Activated CD4-positive, alpha-beta T cell treated with anti-CD3 and anti-CD28 coated beads, Interleukin-2, amount 10 ng/mL, durations not matched to agents 24 days and 14 days (primary cell): ENCODE measurements at regions not wholly inside any gene's neighbourhood (a gene's known extent, or its start where the extent isn't known, plus 50 kb on each side); places are given as distances from the start of the nearest gene placed in this dataset.

Source experiments
- DNase-seq: peaks from one replicate; pipeline ENCODE4 v3.0.0; 2022
- H3K27ac Mint-ChIP-seq: one replicate; pipeline ENCODE4 v1.8.0; 2022; ENCODE audit warnings: mild to moderate bottlenecking, mixed read lengths
- H3K27me3 Mint-ChIP-seq: one replicate; pipeline ENCODE4 v1.8.0; 2022; ENCODE audit warnings: mixed read lengths
- H3K36me3 Mint-ChIP-seq: one replicate; pipeline ENCODE4 v1.8.0; 2022; ENCODE audit warnings: low read depth, mild to moderate bottlenecking, mixed read lengths
- H3K4me1 Mint-ChIP-seq: one replicate; pipeline ENCODE4 v1.8.0; 2021; ENCODE audit warnings: mixed read lengths
- H3K4me3 Mint-ChIP-seq: one replicate; pipeline ENCODE4 v1.8.0; 2022; ENCODE audit warnings: mild to moderate bottlenecking, moderate library complexity, mixed read lengths
- H3K9me3 Mint-ChIP-seq: one replicate; pipeline ENCODE4 v1.8.0; 2021; ENCODE audit warnings: mixed read lengths
- intact Hi-C: fragments of 100-400 bp; cut with micrococcal nuclease; formaldehyde crosslinking; loops from one replicate; pipeline ENCODE4 v1.15.1; 2023

GRCh38 chr2:62292190-62292589 is 96.3 kb downstream of the B3GNT2 start:
- no peak overlapping the region for H3K4me3 Mint-ChIP-seq
- H3K27me3 Mint-ChIP-seq, result peaks cover 5% of the 10 kb centered on the region
- intact Hi-C loops, result no loop called here
- no peak for DNase-seq
- H3K27ac Mint-ChIP-seq, result no peak overlapping the region
- H3K9me3 Mint-ChIP-seq, result peaks cover 3% of the 10 kb centered on the region
- H3K4me1 Mint-ChIP-seq, result peaks cover 5% of the 10 kb centered on the region
- H3K36me3 Mint-ChIP-seq, result peaks cover 1% of the 10 kb centered on the region

GRCh38 chr2:62291517-62292137 is 95.7 kb downstream of the B3GNT2 start:
- intact Hi-C loops, result no loop called here
- no peak overlapping the region for H3K4me3 Mint-ChIP-seq
- DNase-seq, result no peak
- H3K27ac Mint-ChIP-seq, result no peak overlapping the region
- peaks cover 3% of the 10 kb centered on the region for H3K9me3 Mint-ChIP-seq
- peaks cover 5% of the 10 kb centered on the region for H3K4me1 Mint-ChIP-seq
- H3K27me3 Mint-ChIP-seq, result peaks cover 5% of the 10 kb centered on the region
- peaks cover 1% of the 10 kb centered on the region for H3K36me3 Mint-ChIP-seq

- intact Hi-C loops, result no loop called here
- Mint-ChIP-seq H3K4me1 (peaks cover 5% of the 10 kb centered on the region), H3K4me3 (no peak overlapping the region), H3K36me3 (peaks cover 1% of the 10 kb centered on the region), H3K27me3 (peaks cover 2% of the 10 kb centered on the region), H3K9me3 (peaks cover 5% of the 10 kb centered on the region), H3K27ac (no peak overlapping the region)
- no peak for DNase-seq
These were observed 95.1 kb downstream of the B3GNT2 start for GRCh38 chr2:62291052-62291451.

GRCh38 chr2:62287899-62288880 is 92.3 kb downstream of the B3GNT2 start:
- intact Hi-C loops, result no loop called here

GRCh38 chr2:62287282-62287681 is 91.4 kb downstream of the B3GNT2 start:
- DNase-seq, result no peak
- intact Hi-C loops, result no loop called here
- Mint-ChIP-seq H3K27me3 (peaks cover 4% of the 10 kb centered on the region), H3K27ac (no peak overlapping the region), H3K4me3 (no peak overlapping the region), H3K36me3 (peaks cover 1% of the 10 kb centered on the region), H3K4me1 (peaks cover 3% of the 10 kb centered on the region), H3K9me3 (peaks cover 21% of the 10 kb centered on the region)

More at GRCh38 chr2:62287899-62288880, 92.3 kb downstream of the B3GNT2 start:
- H3K27me3 Mint-ChIP-seq, result no peaks in the 10 kb centered on the region
- H3K4me3 Mint-ChIP-seq, result no peak overlapping the region
- H3K36me3 Mint-ChIP-seq, result peaks cover 1% of the 10 kb centered on the region
- peaks cover 14% of the 10 kb centered on the region for H3K9me3 Mint-ChIP-seq
- DNase-seq, result no peak
- peaks cover 3% of the 10 kb centered on the region for H3K4me1 Mint-ChIP-seq
- H3K27ac Mint-ChIP-seq, result no peak overlapping the region

GRCh38 chr2:62286089-62286785 is 90.3 kb downstream of the B3GNT2 start:
- Mint-ChIP-seq H3K4me1 (peaks cover 3% of the 10 kb centered on the region), H3K27ac (no peak overlapping the region), H3K4me3 (no peak overlapping the region), H3K27me3 (peaks cover 5% of the 10 kb centered on the region), H3K36me3 (peaks cover 1% of the 10 kb centered on the region), H3K9me3 (peaks cover 21% of the 10 kb centered on the region)
- no peak for DNase-seq
- intact Hi-C loops, result no loop called here

GRCh38 chr2:62284980-62285379 is 89.1 kb downstream of the B3GNT2 start:
- Mint-ChIP-seq H3K27me3 (peaks cover 5% of the 10 kb centered on the region), H3K36me3 (peaks cover 1% of the 10 kb centered on the region), H3K4me3 (no peak overlapping the region), H3K9me3 (peaks cover 25% of the 10 kb centered on the region), H3K27ac (no peak overlapping the region), H3K4me1 (peaks cover 3% of the 10 kb centered on the region)
- DNase-seq, result no peak
- intact Hi-C loops, result no loop called here

- DNase-seq, result no peak
- no peak overlapping the region for H3K27ac Mint-ChIP-seq
- H3K4me3 Mint-ChIP-seq, result no peak overlapping the region
- peaks cover 1% of the 10 kb centered on the region for H3K36me3 Mint-ChIP-seq
- H3K4me1 Mint-ChIP-seq, result peaks cover 3% of the 10 kb centered on the region
- H3K27me3 Mint-ChIP-seq, result peaks cover 5% of the 10 kb centered on the region
- peaks cover 28% of the 10 kb centered on the region for H3K9me3 Mint-ChIP-seq
- intact Hi-C loops, result no loop called here
These were observed 88.6 kb downstream of the B3GNT2 start for GRCh38 chr2:62284471-62284870.

- Mint-ChIP-seq H3K36me3 (no peaks in the 10 kb centered on the region), H3K9me3 (peaks cover 25% of the 10 kb centered on the region), H3K4me3 (no peak overlapping the region), H3K4me1 (peaks cover 3% of the 10 kb centered on the region), H3K27ac (no peak overlapping the region), H3K27me3 (peaks cover 5% of the 10 kb centered on the region)
- intact Hi-C loops, result no loop called here
- DNase-seq, result no peak
These were observed 87.2 kb downstream of the B3GNT2 start for GRCh38 chr2:62283147-62283546.

- Mint-ChIP-seq H3K9me3 (peaks cover 32% of the 10 kb centered on the region), H3K36me3 (peaks cover 2% of the 10 kb centered on the region), H3K4me1 (no peaks in the 10 kb centered on the region), H3K4me3 (no peak overlapping the region), H3K27ac (no peak overlapping the region), H3K27me3 (peaks cover 5% of the 10 kb centered on the region)
- intact Hi-C loops, result no loop called here
- DNase-seq, result no peak
These were observed 85.7 kb downstream of the B3GNT2 start for GRCh38 chr2:62281663-62282062.

GRCh38 chr2:62277688-62278087 is 81.8 kb downstream of the B3GNT2 start:
- peaks cover 4% of the 10 kb centered on the region for H3K27me3 Mint-ChIP-seq
- intact Hi-C loops, result no loop called here
- H3K4me3 Mint-ChIP-seq, result no peak overlapping the region
- H3K27ac Mint-ChIP-seq, result no peak overlapping the region
- no peaks in the 10 kb centered on the region for H3K4me1 Mint-ChIP-seq
- peaks cover 2% of the 10 kb centered on the region for H3K36me3 Mint-ChIP-seq
- peaks cover 21% of the 10 kb centered on the region for H3K9me3 Mint-ChIP-seq
- DNase-seq, result no peak
